ENCODE measurements at regions not wholly inside any gene's neighbourhood (a gene's known extent, or its start where the extent isn't known, plus 50 kb on each side); places are given as distances from the start of the nearest gene placed in this dataset.

DNA sequence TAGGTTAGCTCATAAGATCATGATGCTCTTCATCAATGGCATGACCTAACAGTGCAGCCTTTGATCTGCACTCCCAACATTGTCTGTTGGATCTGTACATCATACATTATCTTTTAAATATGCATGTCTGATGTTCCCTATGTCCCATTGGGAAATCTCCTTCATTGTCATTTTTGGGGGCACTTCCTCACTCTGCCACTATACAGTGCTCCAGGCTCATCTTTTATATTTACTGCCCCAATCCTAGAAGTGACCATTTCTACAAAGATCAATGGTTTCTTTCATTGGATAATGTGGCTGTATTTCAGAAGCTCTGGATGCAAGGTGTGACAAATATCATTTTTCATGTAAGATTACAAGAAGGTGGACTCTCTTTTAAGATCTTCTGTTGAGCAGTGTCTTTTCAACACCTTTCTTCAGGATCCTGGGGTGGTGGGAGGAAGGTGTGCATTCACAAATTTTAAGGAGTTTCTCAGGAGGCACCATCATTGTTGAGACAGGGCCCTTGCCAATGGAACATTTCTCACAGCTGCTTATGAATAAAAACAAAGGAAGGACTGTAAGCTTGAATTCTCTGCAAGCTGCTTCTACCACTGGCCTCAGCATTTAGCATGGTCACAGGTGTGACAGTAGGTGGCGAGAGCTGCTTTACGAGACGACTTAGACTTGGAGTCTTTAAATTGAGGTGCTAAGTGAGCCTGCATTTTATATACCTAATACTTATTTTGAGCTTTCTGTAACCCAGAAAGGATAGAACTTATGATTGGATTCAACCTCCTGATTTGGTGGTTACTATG lies 403.0 kb downstream of the LMO7 start:
- DNase-seq: no peak

DNA sequence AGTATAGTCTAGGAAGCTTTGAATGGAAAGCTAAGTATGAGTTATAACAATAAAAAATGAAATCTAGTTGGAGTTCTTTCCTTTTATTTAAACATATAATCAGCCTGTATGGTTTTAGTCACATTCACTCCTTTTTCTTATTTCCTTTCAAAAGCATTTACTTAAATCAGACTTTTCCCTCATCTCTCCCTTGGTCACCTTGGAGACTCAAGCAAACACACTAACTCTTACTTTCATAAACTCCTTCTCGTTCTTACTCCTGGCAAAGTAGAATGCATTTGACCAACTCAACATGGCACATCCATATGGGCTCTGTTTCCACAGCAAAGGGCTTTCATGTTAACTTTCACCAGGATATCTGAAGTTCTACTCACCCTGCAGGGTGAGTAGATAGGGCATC lies 400.0 kb downstream of the LMO7 start:
- no peak for DNase-seq

- no peak for DNase-seq
Observed at GRCh38 chr13:76035711-76036110, 399.6 kb downstream of the LMO7 start.

GRCh38 chr13:76029706-76030105 lies 393.6 kb downstream of the LMO7 start:
- DNase-seq: no peak

- no peak for DNase-seq
Observed at GRCh38 chr13:76029088-76029487, 393.0 kb downstream of the LMO7 start.

DNA sequence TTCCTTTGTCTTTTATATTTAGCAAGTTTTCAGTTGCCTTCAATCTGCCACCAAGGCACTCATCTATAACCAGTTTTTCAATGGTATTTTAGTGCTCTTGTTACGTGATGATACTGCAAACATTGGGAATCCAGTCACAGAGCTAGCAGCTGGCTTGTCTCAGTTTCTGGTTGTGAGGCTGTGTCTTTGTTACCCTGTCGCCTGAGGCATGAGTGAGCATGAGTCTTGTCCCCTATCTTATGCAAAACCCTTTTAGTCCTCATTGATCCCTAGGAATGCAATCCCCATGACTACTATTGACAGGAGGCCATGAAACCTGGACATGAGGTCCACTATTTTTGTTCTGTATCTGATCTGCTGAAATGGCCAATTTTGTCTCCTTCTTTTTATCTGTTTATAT lies 391.0 kb downstream of the LMO7 start:
- no peak for DNase-seq

GRCh38 chr13:76025392-76025791 lies 389.3 kb downstream of the LMO7 start:
- DNase-seq: no peak

- DNase-seq: no peak
Observed at GRCh38 chr13:76024151-76024550, 388.0 kb downstream of the LMO7 start.

GRCh38 chr13:76023652-76024051 lies 387.5 kb downstream of the LMO7 start:
- DNase-seq: no peak

DNA sequence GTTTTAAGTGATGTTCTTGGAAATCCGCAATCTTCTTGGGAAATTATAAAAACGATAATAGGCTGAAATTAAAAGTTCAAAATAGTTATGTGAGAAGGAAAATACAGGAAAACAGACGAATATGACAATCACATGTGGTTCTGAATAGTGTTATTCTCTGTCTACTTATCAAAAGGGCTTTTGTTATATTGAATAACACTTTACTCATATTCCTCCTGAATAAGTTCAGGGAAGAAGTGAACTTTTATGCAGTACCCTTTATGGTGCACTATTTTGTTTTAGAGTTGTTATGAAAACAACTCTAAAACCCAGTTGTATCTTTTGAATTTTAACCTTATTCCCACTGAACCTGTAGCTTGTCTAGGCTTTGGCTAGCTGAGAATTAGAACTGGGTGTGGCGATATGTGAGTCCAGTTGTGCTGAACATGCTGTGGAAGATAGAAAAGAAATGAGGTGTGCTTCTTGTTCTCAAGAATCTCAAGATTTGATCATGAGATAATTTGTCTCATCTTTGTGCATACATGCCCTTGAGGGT lies 384.4 kb downstream of the LMO7 start:
- DNase-seq: no peak

- no peak for DNase-seq
Observed at GRCh38 chr13:76019421-76020044, 383.4 kb downstream of the LMO7 start.

DNA sequence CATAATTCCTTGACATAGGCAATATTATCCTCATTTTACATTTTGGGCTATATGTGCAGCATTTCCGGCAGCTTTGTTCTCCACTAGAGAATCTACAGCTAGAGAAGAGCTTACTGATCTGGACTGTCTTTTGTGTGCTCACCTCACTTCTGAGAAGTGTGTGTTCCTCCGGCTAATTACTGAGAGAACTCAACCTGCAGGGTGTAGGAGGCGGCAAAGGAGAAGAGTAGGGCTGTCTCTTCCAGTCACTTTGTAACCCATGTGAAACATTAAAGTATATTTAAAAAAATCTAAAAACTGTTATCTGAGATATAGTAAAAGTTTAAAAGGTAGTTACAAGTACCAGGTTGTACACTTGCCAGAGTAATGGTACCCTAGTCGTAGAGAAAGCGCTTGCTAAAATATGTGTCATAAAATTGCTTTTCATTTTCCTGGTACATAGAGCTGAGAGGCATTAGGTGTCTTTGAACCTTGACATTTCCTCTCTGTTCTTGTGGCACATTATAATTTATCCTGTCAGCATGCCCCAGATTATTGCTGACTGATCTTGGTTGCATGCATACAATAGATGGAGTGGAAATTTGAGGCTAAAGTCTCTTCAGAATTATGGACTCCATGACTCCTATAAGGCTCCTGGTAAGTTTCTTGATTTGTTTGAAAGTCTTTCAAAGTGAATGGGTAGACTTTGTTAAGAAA lies 381.9 kb downstream of the LMO7 start:
- no peak for DNase-seq

DNA sequence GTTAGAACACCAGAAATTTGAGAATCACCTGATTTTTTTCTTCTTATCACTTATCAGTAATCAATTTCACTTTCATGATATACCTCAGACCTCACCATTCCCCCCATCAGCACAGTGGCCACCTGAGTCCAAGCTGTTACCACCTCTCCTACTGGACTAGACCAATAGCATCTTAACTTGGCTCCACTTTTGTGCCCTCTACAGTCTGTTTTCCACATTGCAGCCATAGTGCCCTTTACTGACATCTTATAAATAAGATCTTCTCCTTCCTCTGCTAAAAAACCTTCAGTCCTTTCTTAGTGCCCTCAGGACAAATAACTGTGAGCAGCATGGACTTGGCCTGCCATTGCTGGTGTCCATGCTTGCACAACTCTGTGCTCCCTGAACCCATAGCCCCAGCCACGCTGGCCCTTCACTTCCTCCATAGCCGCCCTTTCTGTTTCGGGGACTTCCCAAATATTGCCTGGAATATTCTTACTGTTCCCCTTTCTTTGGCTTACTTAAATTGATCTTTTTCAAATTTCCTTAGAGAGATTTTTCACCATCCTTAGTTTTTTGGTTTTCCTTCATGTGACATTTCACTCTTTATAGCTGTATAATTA lies 380.8 kb downstream of the LMO7 start:
- DNase-seq: no peak

GRCh38 chr13:76014406-76015318 lies 378.5 kb downstream of the LMO7 start:
- DNase-seq: no peak

DNA sequence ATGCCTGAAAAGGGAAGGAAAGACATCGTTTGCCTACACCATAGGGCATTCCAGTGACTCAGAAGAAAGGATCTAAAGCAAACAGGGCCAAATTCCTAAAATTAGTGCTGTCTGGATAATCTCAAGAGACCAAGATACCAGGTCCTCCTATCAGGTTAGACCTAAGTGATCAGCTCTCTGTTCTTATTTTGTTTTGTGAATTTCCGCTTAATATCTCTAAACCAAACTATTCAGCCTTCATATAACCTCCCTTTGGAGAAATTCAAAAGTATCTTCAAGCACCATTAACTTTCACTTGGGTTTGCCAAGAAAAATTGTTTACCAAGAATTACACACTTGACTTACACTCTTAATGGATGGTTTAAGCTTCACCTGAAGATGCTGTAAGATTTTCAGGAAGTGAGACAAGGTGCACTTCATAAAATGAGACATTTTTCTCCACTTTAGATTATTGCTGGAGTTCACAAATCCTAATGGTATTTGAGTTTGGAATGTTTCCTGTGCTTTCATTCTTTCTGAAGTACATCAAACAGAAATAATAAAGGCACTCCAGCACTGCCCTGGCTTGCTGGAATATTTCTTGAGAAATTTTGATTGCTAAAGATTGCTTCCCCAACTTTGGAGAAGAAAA lies 376.1 kb downstream of the LMO7 start:
- DNase-seq: no peak

DNA sequence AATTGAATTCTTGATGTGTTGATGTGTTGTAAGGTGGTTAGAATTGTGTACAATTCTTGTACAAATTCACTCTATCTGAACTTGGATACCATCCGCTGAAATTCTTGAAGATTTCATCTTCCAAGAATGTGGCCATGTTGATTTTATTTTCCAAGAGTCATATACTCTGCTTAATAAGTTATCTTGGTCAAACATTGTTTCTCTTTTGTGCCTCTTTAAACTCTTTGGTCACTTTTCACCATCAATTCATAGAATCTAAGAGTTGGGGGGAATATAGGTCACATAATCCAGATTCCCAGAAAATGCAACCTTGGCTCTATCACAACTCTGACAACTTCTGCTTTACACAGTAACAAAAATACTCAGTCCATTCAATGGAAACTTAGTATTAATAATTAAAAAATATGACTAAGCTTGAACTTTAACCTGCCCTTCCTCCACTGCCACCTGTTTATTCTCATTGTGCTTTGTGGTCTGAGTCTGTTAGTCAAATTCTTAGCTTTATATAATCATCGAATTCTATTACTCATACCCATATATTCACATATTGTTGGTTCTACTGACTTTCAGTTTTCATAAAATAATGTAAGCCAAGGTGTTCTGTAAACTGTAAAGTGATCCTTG lies 373.2 kb downstream of the LMO7 start:
- DNase-seq: no peak

GRCh38 chr13:76004416-76004815 lies 368.3 kb downstream of the LMO7 start:
- no peak for DNase-seq

GRCh38 chr13:76000131-76000530 lies 364.0 kb downstream of the LMO7 start:
- DNase-seq: no peak

DNA sequence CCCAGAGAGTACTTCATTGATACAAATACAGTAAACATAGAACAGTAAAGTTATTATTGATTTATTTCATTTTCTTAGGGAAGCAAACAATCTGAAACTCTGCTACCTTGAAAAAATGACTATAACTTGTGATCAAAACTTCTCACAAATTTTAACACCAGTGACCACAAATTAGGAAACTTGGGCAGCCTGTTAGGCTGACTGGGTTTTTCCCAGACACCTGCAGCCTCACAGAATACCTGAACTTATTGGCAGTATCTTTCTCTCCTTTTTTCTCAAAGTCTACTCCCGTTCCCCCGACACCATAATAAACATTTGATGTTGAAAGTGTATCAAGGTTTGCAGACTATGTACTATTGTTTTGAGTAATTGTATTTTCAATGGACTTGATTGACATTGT lies 360.5 kb downstream of the LMO7 start:
- DNase-seq: no peak

DNA sequence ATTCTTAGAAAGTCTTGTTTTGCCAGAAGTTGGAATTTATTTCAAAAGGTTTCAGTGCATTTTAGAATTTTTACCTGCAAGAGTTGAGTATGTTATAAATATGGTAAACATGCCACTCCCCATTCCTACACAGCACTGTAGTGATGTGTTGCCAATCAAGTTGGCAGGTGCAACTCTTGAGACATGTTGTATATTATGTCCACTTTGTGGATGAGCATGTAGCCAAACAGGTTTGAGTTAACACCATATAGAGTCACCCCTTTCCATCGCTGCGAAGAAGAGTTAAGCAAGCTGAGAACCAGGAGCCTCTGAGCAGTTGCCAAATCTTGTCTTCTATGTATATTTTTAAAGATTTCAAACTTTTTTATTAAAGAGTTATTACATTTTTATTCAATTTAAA lies 359.8 kb downstream of the LMO7 start:
- no peak for DNase-seq

DNA sequence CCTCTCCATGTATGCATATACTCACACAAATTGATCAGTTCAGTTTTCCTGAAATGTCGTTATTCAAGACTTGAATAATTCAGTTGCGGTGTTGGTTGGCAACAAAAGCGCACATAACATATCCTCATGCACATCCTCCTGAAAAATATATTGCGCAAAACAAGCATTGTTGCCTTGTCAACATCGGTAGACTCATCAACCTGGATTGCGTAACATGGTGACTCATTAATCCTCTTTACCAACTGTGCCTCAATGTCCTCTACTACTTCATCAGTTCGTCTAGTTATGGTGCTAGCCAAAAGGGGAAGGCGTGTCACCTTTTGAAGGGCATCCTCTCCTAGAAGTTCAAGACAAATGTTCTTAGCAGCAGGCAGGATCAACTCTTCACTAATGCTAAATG lies 357.7 kb downstream of the LMO7 start:
- no peak for DNase-seq

All from SHP77 (cell line).